ENCODE measurements at regions not wholly inside any gene's neighbourhood (a gene's known extent, or its start where the extent isn't known, plus 50 kb on each side); places are given as distances from the start of the nearest gene placed in this dataset.

GRCh38 chr12:74620921-74621320 is 83.3 kb downstream of the ATXN7L3B start:
- Mint-ChIP-seq H3K36me3 (ENCODE audit: low read depth) (no peaks in the 10 kb centered on the region), H3K27me3 (no peaks in the 10 kb centered on the region), H3K27ac (no peak overlapping the region), H3K4me1 (ENCODE audit: low read depth) (no peaks in the 10 kb centered on the region), H3K4me3 (no peak overlapping the region), H3K9me3 (no peaks in the 10 kb centered on the region)
- DNase-seq (no peak), ATAC-seq (no peak)
- ChIA-PET CTCF (no interaction called here), POLR2A (no interaction called here)
- no peak for TF ChIP-seq CTCF (IDR thresholded peaks at IDR 0.05)
- intact Hi-C loops (cut with micrococcal nuclease): no loop called here

- H3K4me3 Mint-ChIP-seq: no peak overlapping the region
- DNase-seq (no peak), ATAC-seq (no peak)
- ChIA-PET CTCF (no interaction called here), POLR2A (no interaction called here)
- intact Hi-C loops (cut with micrococcal nuclease): no loop called here
- H3K36me3 Mint-ChIP-seq (ENCODE audit: low read depth): no peaks in the 10 kb centered on the region
- no peaks in the 10 kb centered on the region for H3K4me1 Mint-ChIP-seq (ENCODE audit: low read depth)
- no peak for TF ChIP-seq CTCF (IDR thresholded peaks at IDR 0.05)
- no peaks in the 10 kb centered on the region for H3K9me3 Mint-ChIP-seq
- no peak overlapping the region for H3K27ac Mint-ChIP-seq
- H3K27me3 Mint-ChIP-seq: no peaks in the 10 kb centered on the region
These were observed 86.6 kb downstream of the ATXN7L3B start for GRCh38 chr12:74624201-74624600.

GRCh38 chr12:74626397-74626796 is 88.8 kb downstream of the ATXN7L3B start:
- intact Hi-C loops (cut with micrococcal nuclease): no loop called here
- H3K36me3 Mint-ChIP-seq (ENCODE audit: low read depth): no peaks in the 10 kb centered on the region
- H3K27me3 Mint-ChIP-seq: no peaks in the 10 kb centered on the region
- no peak overlapping the region for H3K27ac Mint-ChIP-seq
- H3K9me3 Mint-ChIP-seq: peaks cover 4% of the 10 kb centered on the region
- ChIA-PET CTCF (no interaction called here), POLR2A (no interaction called here)
- ATAC-seq (no peak), DNase-seq (no peak)
- no peak for TF ChIP-seq CTCF (IDR thresholded peaks at IDR 0.05)
- H3K4me1 Mint-ChIP-seq (ENCODE audit: low read depth): no peaks in the 10 kb centered on the region
- no peak overlapping the region for H3K4me3 Mint-ChIP-seq

- CTCF ChIA-PET: no interaction called here
These were observed 103.6 kb downstream of the ATXN7L3B start for GRCh38 chr12:74641262-74641661.

DNA sequence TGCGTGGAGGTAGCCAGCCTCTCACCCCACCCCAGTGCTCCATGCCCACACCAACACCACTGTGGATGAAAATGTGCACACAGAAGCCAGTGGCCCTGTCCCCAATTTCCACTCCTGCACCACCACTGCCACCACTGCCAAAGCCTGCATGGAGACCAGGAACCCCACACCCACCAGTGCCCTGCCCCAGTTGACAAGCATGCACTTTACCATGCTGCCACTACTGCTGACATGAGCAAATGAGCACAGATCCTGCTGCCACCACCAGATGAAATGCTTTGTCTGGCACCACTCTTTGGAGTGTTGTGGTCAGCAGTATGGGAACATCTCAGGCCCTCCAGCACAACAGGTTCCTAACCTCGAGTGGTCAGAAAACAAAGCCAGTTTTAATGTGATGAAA is 104.1 kb downstream of the ATXN7L3B start:
- CTCF ChIA-PET: no interaction called here
- no peak for ATAC-seq
- H3K27ac Mint-ChIP-seq: no peak overlapping the region
- TF ChIP-seq CTCF (IDR thresholded peaks at IDR 0.05): no peak
- H3K4me3 Mint-ChIP-seq: no peak overlapping the region
- POLR2A ChIA-PET: no interaction called here
- intact Hi-C loops (cut with micrococcal nuclease): no loop called here
- no peaks in the 10 kb centered on the region for H3K9me3 Mint-ChIP-seq
- no peaks in the 10 kb centered on the region for H3K27me3 Mint-ChIP-seq
- H3K4me1 Mint-ChIP-seq (ENCODE audit: low read depth): no peaks in the 10 kb centered on the region
- H3K36me3 Mint-ChIP-seq (ENCODE audit: low read depth): no peaks in the 10 kb centered on the region
- DNase-seq: no peak

More at GRCh38 chr12:74641262-74641661, 103.6 kb downstream of the ATXN7L3B start:
- ATAC-seq (no peak), DNase-seq (no peak)
- POLR2A ChIA-PET: no interaction called here
- no peak overlapping the region for H3K4me3 Mint-ChIP-seq
- H3K4me1 Mint-ChIP-seq (ENCODE audit: low read depth): no peaks in the 10 kb centered on the region
- no peaks in the 10 kb centered on the region for H3K36me3 Mint-ChIP-seq (ENCODE audit: low read depth)
- intact Hi-C loops (cut with micrococcal nuclease): no loop called here
- H3K9me3 Mint-ChIP-seq: no peaks in the 10 kb centered on the region
- no peak overlapping the region for H3K27ac Mint-ChIP-seq
- no peaks in the 10 kb centered on the region for H3K27me3 Mint-ChIP-seq
- TF ChIP-seq CTCF (IDR thresholded peaks at IDR 0.05): no peak

Data from activated CD8-positive, alpha-beta T cell treated with anti-CD3 and anti-CD28 coated beads for 36 hours (primary cell).